Ishikawa (cell line): ENCODE measurements at regions not wholly inside any gene's neighbourhood (a gene's known extent, or its start where the extent isn't known, plus 50 kb on each side); places are given as distances from the start of the nearest gene placed in this dataset.

Source experiments
- CEBPB ChIP-seq: IDR thresholded peaks from 2 replicates; pipeline ENCODE4 v1.6.1; 2012
- FOXM1 ChIP-seq: IDR thresholded peaks from 2 replicates; pipeline ENCODE4 v1.6.1; 2012; ENCODE audit warnings: low read depth, borderline replicate concordance
- MAX ChIP-seq: IDR thresholded peaks from 2 replicates; pipeline ENCODE4 v1.6.1; 2012
- NFIC ChIP-seq: IDR thresholded peaks from 2 replicates; pipeline ENCODE4 v1.6.1; 2012
- RAD21 ChIP-seq: IDR thresholded peaks from 2 replicates; pipeline ENCODE4 v1.6.1; 2012; ENCODE audit warnings: low read depth
- REST ChIP-seq: IDR thresholded peaks from 2 replicates; pipeline ENCODE4 v1.6.1; 2012; ENCODE audit warnings: low read depth, mild to moderate bottlenecking
- TAF1 ChIP-seq: IDR thresholded peaks from 2 replicates; pipeline ENCODE4 v1.6.1; 2012; ENCODE audit warnings: low read depth, mild to moderate bottlenecking
- TEAD4 ChIP-seq: IDR thresholded peaks from 2 replicates; pipeline ENCODE4 v1.6.1; 2012
- USF1 ChIP-seq: IDR thresholded peaks from 2 replicates; pipeline ENCODE4 v1.6.1; 2012
- ZBTB7A ChIP-seq: IDR thresholded peaks from 2 replicates; pipeline ENCODE4 v1.6.1; 2012; ENCODE audit warnings: low read depth

GRCh38 chr12:17110316-17110715 is 504.4 kb upstream of the LMO3 start:
- TF ChIP-seq FOXM1 (no peak), RAD21 (no peak), TEAD4 (no peak), MAX (no peak), TAF1 (no peak), CEBPB (no peak), ZBTB7A (no peak), REST (no peak), USF1 (no peak), NFIC (no peak)
